ENCODE measurements at regions not wholly inside any gene's neighbourhood (a gene's known extent, or its start where the extent isn't known, plus 50 kb on each side); places are given as distances from the start of the nearest gene placed in this dataset.

GRCh38 chr21:23718446-23719285, 1888.6 kb downstream of the MRPL39 start:
- Histone ChIP-seq H3K4me3 (ENCODE audit: low read length) (no peak overlapping the region), H3K27ac (ENCODE audit: low read length) (no peak overlapping the region), H3K4me1 (ENCODE audit: insufficient read depth, low read length) (no peaks in the 10 kb centered on the region), H3K36me3 (ENCODE audit: insufficient read depth, low read depth, low read length) (no peaks in the 10 kb centered on the region), H3K27me3 (ENCODE audit: insufficient read depth, low read length) (no peaks in the 10 kb centered on the region), H3K9me3 (ENCODE audit: insufficient read depth, low read depth, low read length) (no peaks in the 10 kb centered on the region; the same call in 1 of the 2 replicates), H3K9ac (ENCODE audit: low read depth, low read length) (no peak overlapping the region)

GRCh38 chr21:23712166-23712565, 1895.1 kb downstream of the MRPL39 start:
- Histone ChIP-seq H3K4me3 (ENCODE audit: low read length) (no peak overlapping the region), H3K36me3 (ENCODE audit: insufficient read depth, low read depth, low read length) (no peaks in the 10 kb centered on the region), H3K4me1 (ENCODE audit: insufficient read depth, low read length) (no peaks in the 10 kb centered on the region), H3K9ac (ENCODE audit: low read depth, low read length) (no peak overlapping the region), H3K27ac (ENCODE audit: low read length) (no peak overlapping the region), H3K27me3 (ENCODE audit: insufficient read depth, low read length) (no peaks in the 10 kb centered on the region), H3K9me3 (ENCODE audit: insufficient read depth, low read depth, low read length) (no peaks in the 10 kb centered on the region; the same call in 1 of the 2 replicates)

GRCh38 chr21:23706431-23706830, 1900.8 kb downstream of the MRPL39 start:
- Histone ChIP-seq H3K9me3 (ENCODE audit: insufficient read depth, low read depth, low read length) (no peaks in the 10 kb centered on the region), H3K9ac (ENCODE audit: low read depth, low read length) (no peak overlapping the region), H3K4me1 (ENCODE audit: insufficient read depth, low read length) (no peaks in the 10 kb centered on the region), H3K27ac (ENCODE audit: low read length) (no peak overlapping the region), H3K27me3 (ENCODE audit: insufficient read depth, low read length) (no peaks in the 10 kb centered on the region), H3K36me3 (ENCODE audit: insufficient read depth, low read depth, low read length) (no peaks in the 10 kb centered on the region), H3K4me3 (ENCODE audit: low read length) (no peak overlapping the region)

- H3K4me3 ChIP-seq (ENCODE audit: low read length) = no peak overlapping the region
- no peaks in the 10 kb centered on the region for H3K36me3 ChIP-seq (ENCODE audit: insufficient read depth, low read depth, low read length)
- H3K27ac ChIP-seq (ENCODE audit: low read length) = no peak overlapping the region
- H3K27me3 ChIP-seq (ENCODE audit: insufficient read depth, low read length) = no peaks in the 10 kb centered on the region
- no peaks in the 10 kb centered on the region for H3K4me1 ChIP-seq (ENCODE audit: insufficient read depth, low read length)
- H3K9me3 ChIP-seq (ENCODE audit: insufficient read depth, low read depth, low read length) = peaks cover 20% of the 10 kb centered on the region
- no peak overlapping the region for H3K9ac ChIP-seq (ENCODE audit: low read depth, low read length)
These were observed 1907.9 kb downstream of the MRPL39 start for GRCh38 chr21:23699402-23699801.

- Histone ChIP-seq H3K36me3 (ENCODE audit: insufficient read depth, low read depth, low read length) (no peaks in the 10 kb centered on the region), H3K27me3 (ENCODE audit: insufficient read depth, low read length) (no peaks in the 10 kb centered on the region), H3K4me1 (ENCODE audit: insufficient read depth, low read length) (no peaks in the 10 kb centered on the region), H3K27ac (ENCODE audit: low read length) (no peak overlapping the region), H3K9me3 (ENCODE audit: insufficient read depth, low read depth, low read length) (peaks cover 20% of the 10 kb centered on the region), H3K9ac (ENCODE audit: low read depth, low read length) (no peak overlapping the region), H3K4me3 (ENCODE audit: low read length) (no peak overlapping the region)
These were observed 1908.7 kb downstream of the MRPL39 start for GRCh38 chr21:23698619-23699018.

GRCh38 chr21:23695443-23695842, 1911.8 kb downstream of the MRPL39 start:
- H3K4me3 ChIP-seq (ENCODE audit: low read length) = no peak overlapping the region
- H3K27ac ChIP-seq (ENCODE audit: low read length) = no peak overlapping the region
- H3K27me3 ChIP-seq (ENCODE audit: insufficient read depth, low read length) = no peaks in the 10 kb centered on the region
- no peaks in the 10 kb centered on the region for H3K36me3 ChIP-seq (ENCODE audit: insufficient read depth, low read depth, low read length)
- H3K4me1 ChIP-seq (ENCODE audit: insufficient read depth, low read length) = no peaks in the 10 kb centered on the region
- peaks cover 18% of the 10 kb centered on the region for H3K9me3 ChIP-seq (ENCODE audit: insufficient read depth, low read depth, low read length)
- no peak overlapping the region for H3K9ac ChIP-seq (ENCODE audit: low read depth, low read length)

- no peak overlapping the region for H3K27ac ChIP-seq (ENCODE audit: low read length)
- H3K4me3 ChIP-seq (ENCODE audit: low read length) = no peak overlapping the region
- no peaks in the 10 kb centered on the region for H3K4me1 ChIP-seq (ENCODE audit: insufficient read depth, low read length)
- no peak overlapping the region for H3K9ac ChIP-seq (ENCODE audit: low read depth, low read length)
- no peaks in the 10 kb centered on the region for H3K36me3 ChIP-seq (ENCODE audit: insufficient read depth, low read depth, low read length)
- no peaks in the 10 kb centered on the region for H3K27me3 ChIP-seq (ENCODE audit: insufficient read depth, low read length)
- peaks cover 7% of the 10 kb centered on the region for H3K9me3 ChIP-seq (ENCODE audit: insufficient read depth, low read depth, low read length)
These were observed 1912.9 kb downstream of the MRPL39 start for GRCh38 chr21:23694390-23694789.

- Histone ChIP-seq H3K27me3 (ENCODE audit: insufficient read depth, low read length) (no peaks in the 10 kb centered on the region), H3K27ac (ENCODE audit: low read length) (no peak overlapping the region), H3K4me3 (ENCODE audit: low read length) (no peak overlapping the region), H3K9me3 (ENCODE audit: insufficient read depth, low read depth, low read length) (no peaks in the 10 kb centered on the region), H3K4me1 (ENCODE audit: insufficient read depth, low read length) (peaks cover 9% of the 10 kb centered on the region; the same call in 1 of the 2 replicates), H3K36me3 (ENCODE audit: insufficient read depth, low read depth, low read length) (no peaks in the 10 kb centered on the region), H3K9ac (ENCODE audit: low read depth, low read length) (no peak overlapping the region)
These were observed 1917.0 kb downstream of the MRPL39 start for GRCh38 chr21:23690316-23690715.

GRCh38 chr21:23686737-23687523, 1920.4 kb downstream of the MRPL39 start:
- Histone ChIP-seq H3K4me1 (ENCODE audit: insufficient read depth, low read length) (peaks cover 9% of the 10 kb centered on the region; the same call in 1 of the 2 replicates), H3K9ac (ENCODE audit: low read depth, low read length) (no peak overlapping the region), H3K36me3 (ENCODE audit: insufficient read depth, low read depth, low read length) (no peaks in the 10 kb centered on the region), H3K27me3 (ENCODE audit: insufficient read depth, low read length) (no peaks in the 10 kb centered on the region), H3K4me3 (ENCODE audit: low read length) (no peak overlapping the region), H3K27ac (ENCODE audit: low read length) (no peak overlapping the region), H3K9me3 (ENCODE audit: insufficient read depth, low read depth, low read length) (no peaks in the 10 kb centered on the region)

GRCh38 chr21:23684431-23684830, 1922.8 kb downstream of the MRPL39 start:
- no peak overlapping the region for H3K4me3 ChIP-seq (ENCODE audit: low read length)
- peaks cover 9% of the 10 kb centered on the region; the same call in 1 of the 2 replicates for H3K4me1 ChIP-seq (ENCODE audit: insufficient read depth, low read length)
- no peaks in the 10 kb centered on the region for H3K9me3 ChIP-seq (ENCODE audit: insufficient read depth, low read depth, low read length)
- H3K36me3 ChIP-seq (ENCODE audit: insufficient read depth, low read depth, low read length) = no peaks in the 10 kb centered on the region
- no peak overlapping the region for H3K9ac ChIP-seq (ENCODE audit: low read depth, low read length)
- no peaks in the 10 kb centered on the region for H3K27me3 ChIP-seq (ENCODE audit: insufficient read depth, low read length)
- no peak overlapping the region for H3K27ac ChIP-seq (ENCODE audit: low read length)

GRCh38 chr21:23664193-23664694, 1943.0 kb downstream of the MRPL39 start:
- H3K27me3 ChIP-seq (ENCODE audit: insufficient read depth, low read length) = no peaks in the 10 kb centered on the region
- H3K4me3 ChIP-seq (ENCODE audit: low read length) = no peak overlapping the region
- H3K36me3 ChIP-seq (ENCODE audit: insufficient read depth, low read depth, low read length) = no peaks in the 10 kb centered on the region
- H3K9me3 ChIP-seq (ENCODE audit: insufficient read depth, low read depth, low read length) = no peaks in the 10 kb centered on the region
- H3K9ac ChIP-seq (ENCODE audit: low read depth, low read length) = no peak overlapping the region
- H3K4me1 ChIP-seq (ENCODE audit: insufficient read depth, low read length) = no peaks in the 10 kb centered on the region; the same call in 1 of the 2 replicates
- H3K27ac ChIP-seq (ENCODE audit: low read length) = no peak overlapping the region
